ENCODE measurements at regions not wholly inside any gene's neighbourhood (a gene's known extent, or its start where the extent isn't known, plus 50 kb on each side); places are given as distances from the start of the nearest gene placed in this dataset.

GRCh38 chr4:36556984-36557383 lies 275.6 kb downstream of the DTHD1 start:
- H3K4me3 ChIP-seq (replicated peaks in 1 of 3), result no peak overlapping the region
- intact Hi-C loops (cut with DNase I), result no loop called here
- H3K9me3 ChIP-seq, result no peaks in the 10 kb centered on the region
- no peak overlapping the region for H3K27ac ChIP-seq
- TF ChIP-seq POLR2A (IDR thresholded peaks at IDR 0.05) (no peak), CTCF (IDR thresholded peaks at IDR 0.05) (no peak)
- DNase-seq, result no peak
- H3K27me3 ChIP-seq, result no peaks in the 10 kb centered on the region
- H3K36me3 ChIP-seq, result no peaks in the 10 kb centered on the region
- H3K4me1 ChIP-seq, result no peaks in the 10 kb centered on the region

- intact Hi-C loops (cut with DNase I), result no loop called here
- H3K4me3 ChIP-seq (replicated peaks in 1 of 3), result no peak overlapping the region
- no peaks in the 10 kb centered on the region for H3K27me3 ChIP-seq
- no peak for DNase-seq
- TF ChIP-seq CTCF (IDR thresholded peaks at IDR 0.05), result no peak
- TF ChIP-seq POLR2A (IDR thresholded peaks at IDR 0.05), result no peak
- no peaks in the 10 kb centered on the region for H3K4me1 ChIP-seq
- H3K36me3 ChIP-seq, result no peaks in the 10 kb centered on the region
- no peaks in the 10 kb centered on the region for H3K9me3 ChIP-seq
- 60 to 68% methylated on average over 3 of the region's 3 CpGs for WGBS, 2 donors
- no peak overlapping the region for H3K27ac ChIP-seq
Observed at GRCh38 chr4:36568575-36568974, 287.2 kb downstream of the DTHD1 start.

DNA sequence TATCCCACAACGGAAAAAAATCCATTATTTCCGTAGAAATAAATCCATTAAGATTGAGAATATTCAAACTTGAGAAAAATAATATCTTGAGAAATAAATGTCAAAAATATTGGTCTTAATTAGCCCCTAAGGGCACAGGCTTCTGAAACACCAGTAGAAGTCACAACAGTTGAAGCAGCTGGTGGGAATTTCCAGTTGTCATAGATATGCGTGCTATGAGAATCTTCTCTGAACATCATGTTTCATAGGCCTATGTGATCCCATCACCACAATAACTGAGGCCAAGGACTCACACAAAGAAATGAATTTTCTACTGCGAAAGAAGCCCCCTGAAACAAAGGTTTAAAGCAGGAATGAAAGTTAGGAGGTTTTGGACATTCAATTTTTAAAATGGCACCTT lies 292.0 kb downstream of the DTHD1 start:
- 90 to 94% methylated on average over 4 of the region's 4 CpGs for WGBS, 2 donors
- Histone ChIP-seq H3K27ac (no peak overlapping the region), H3K9me3 (no peaks in the 10 kb centered on the region), H3K4me3 (replicated peaks in 1 of 3) (no peak overlapping the region), H3K4me1 (no peaks in the 10 kb centered on the region), H3K36me3 (no peaks in the 10 kb centered on the region), H3K27me3 (no peaks in the 10 kb centered on the region)
- no peak for DNase-seq
- intact Hi-C loops (cut with DNase I), result no loop called here
- no peak for TF ChIP-seq POLR2A (IDR thresholded peaks at IDR 0.05)
- TF ChIP-seq CTCF (IDR thresholded peaks at IDR 0.05), result no peak

- Histone ChIP-seq H3K36me3 (no peaks in the 10 kb centered on the region), H3K4me3 (replicated peaks in 1 of 3) (no peak overlapping the region), H3K27me3 (no peaks in the 10 kb centered on the region), H3K4me1 (no peaks in the 10 kb centered on the region), H3K27ac (no peak overlapping the region), H3K9me3 (no peaks in the 10 kb centered on the region)
- no peak for TF ChIP-seq CTCF (IDR thresholded peaks at IDR 0.05)
- TF ChIP-seq POLR2A (IDR thresholded peaks at IDR 0.05), result no peak
- no peak for DNase-seq
- 82 to 96% methylated on average over 1 of the region's 1 CpG for WGBS, 2 donors
- intact Hi-C loops (cut with DNase I), result no loop called here
Observed at GRCh38 chr4:36574816-36575215, 293.4 kb downstream of the DTHD1 start.

GRCh38 chr4:36582198-36582597 lies 300.8 kb downstream of the DTHD1 start:
- intact Hi-C loops (cut with DNase I), result no loop called here

More at GRCh38 chr4:36582198-36582597, 300.8 kb downstream of the DTHD1 start:
- WGBS, 2 donors, result 80 to 86% methylated on average over 2 of the region's 2 CpGs
- Histone ChIP-seq H3K36me3 (no peaks in the 10 kb centered on the region), H3K27me3 (no peaks in the 10 kb centered on the region), H3K27ac (no peak overlapping the region), H3K9me3 (no peaks in the 10 kb centered on the region), H3K4me1 (no peaks in the 10 kb centered on the region), H3K4me3 (replicated peaks in 1 of 3) (no peak overlapping the region)
- TF ChIP-seq CTCF (IDR thresholded peaks at IDR 0.05) (no peak), POLR2A (IDR thresholded peaks at IDR 0.05) (no peak)
- DNase-seq, result no peak
